ENCODE measurements at regions not wholly inside any gene's neighbourhood (a gene's known extent, or its start where the extent isn't known, plus 50 kb on each side); places are given as distances from the start of the nearest gene placed in this dataset.

- TF ChIP-seq POLR2A (IDR thresholded peaks at IDR 0.05) (no peak), CTCF (IDR thresholded peaks at IDR 0.05) (no peak), POLR2AphosphoS5 (IDR thresholded peaks at IDR 0.05; ENCODE audit: insufficient read depth in 1 of 2, low read depth in 1 of 2) (no peak)
Measured at GRCh38 chr18:79583426-79583825, 96.2 kb upstream of the CTDP1 start.

All from vagina (tissue), 2 donors.